Activated CD8-positive, alpha-beta memory T cell treated with anti-CD3 and anti-CD28 coated beads, Interleukin-2, amount 50 U/mL, for 4 hours (primary cell): ENCODE measurements at regions not wholly inside any gene's neighbourhood (a gene's known extent, or its start where the extent isn't known, plus 50 kb on each side); places are given as distances from the start of the nearest gene placed in this dataset.
"Not testable (repeated sequence)": the region's sequence is repeated elsewhere in the genome, so short reads cannot be mapped to it uniquely, and the experiment has no call there.

Experiments
- DNase-seq: peaks from one replicate; pipeline ENCODE4 v3.0.0-alpha.2; 2020

DNA sequence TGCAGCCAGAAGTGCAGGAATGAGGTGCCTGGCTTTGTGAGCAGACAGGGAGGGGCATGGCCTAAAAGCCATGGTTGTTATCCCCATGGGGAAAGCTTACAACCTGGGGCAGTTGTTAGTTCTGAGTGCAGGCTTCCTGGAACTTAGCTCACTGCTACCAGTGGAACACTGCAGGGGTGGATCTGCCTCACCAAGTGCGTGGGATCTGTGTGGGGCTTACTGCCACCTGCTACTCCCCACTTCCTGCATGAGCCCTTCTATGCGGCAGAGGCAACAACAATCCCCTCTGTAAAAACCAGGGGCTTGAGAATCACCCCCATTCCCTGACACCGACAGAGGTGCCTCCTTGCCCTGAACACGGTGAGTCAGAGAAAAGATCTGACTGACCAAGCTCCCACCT lies 174.6 kb downstream of the SPIN4 start:
- not testable (repeated sequence) for DNase-seq

DNA sequence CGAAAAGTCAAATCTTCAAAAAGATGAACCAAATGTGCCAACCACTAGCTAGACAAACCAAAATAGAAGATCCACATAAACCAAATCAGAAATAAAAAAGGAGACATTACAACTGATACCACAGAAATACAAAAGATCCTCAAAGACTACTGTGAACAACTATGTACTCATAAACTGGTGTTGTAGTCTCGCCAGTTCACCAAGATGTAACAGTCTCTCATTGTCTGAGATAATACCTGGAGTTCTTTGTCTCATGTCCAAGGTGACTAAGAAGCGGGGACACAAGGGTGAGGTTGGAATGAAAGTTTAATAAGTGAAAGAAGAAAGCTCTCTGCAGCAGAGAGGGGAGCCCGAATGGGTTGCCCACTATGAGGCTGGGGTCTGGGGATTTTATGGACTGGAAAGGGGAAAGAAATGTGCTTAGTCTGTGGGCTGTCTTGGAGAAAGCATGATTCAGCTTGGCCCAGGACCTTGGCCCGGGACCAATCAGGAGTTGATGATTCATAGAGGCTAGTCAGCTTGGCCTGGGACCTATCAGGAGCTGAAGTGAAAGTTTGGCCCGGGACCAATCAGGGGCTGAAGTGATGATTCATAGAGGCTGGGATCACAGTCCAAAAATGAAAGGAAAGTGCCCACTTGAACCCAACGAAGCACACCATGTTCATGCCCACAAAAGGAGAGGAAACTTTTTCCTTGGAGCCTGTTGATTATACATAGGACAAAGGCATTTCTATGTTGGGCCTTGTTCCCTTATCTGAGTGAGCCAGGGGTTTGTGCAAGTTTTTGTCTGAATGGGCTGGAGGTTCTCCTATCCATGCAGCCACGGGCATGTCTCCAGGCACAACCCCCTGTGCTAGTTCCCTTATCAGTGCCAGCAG lies 177.1 kb downstream of the SPIN4 start:
- not testable (repeated sequence) for DNase-seq

GRCh38 chrX:63169416-63169815 lies 181.7 kb downstream of the SPIN4 start:
- DNase-seq, result not testable (repeated sequence)

DNA sequence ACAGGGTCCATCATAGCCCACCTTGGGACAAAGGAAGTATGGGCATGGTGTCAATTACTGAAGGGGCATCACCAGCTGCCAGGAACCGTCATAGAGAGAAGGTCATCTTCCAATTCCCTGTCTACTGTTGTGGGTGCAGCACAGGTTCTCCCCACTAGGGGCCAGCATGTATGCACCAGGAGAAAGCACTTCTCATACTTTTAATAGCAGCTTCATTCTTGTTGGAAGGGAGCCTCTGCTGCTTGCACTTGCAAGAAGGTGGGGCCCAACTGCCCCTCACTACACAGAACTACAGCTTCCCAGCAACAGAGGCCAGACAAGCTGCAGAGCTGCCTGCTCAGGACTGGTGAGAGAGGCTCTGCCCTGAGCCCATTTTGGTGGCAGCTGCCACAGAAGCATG lies 182.2 kb downstream of the SPIN4 start:
- DNase-seq, result not testable (repeated sequence)

- DNase-seq, result not testable (repeated sequence)
Measured at GRCh38 chrX:63167002-63167401, 184.1 kb downstream of the SPIN4 start.

DNA sequence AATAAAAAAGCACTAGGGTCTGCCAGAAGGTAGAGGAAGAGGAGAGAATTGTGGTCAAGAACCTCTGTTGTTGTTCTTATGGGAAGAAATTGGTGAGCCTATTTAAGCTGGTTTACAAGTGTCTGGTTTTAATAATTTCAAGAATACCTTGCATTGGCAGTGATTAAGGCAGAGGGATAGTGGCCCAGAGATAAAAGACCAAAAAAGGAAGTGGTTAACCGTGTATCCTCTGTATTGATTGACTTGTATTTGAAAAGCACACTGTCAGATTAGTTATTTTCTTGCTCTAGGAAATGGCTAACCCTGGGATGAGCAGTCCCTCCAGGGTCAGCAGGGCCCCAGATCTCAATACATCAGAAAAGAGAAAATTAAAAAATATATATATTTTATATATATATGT lies 190.1 kb downstream of the SPIN4 start:
- DNase-seq, result not testable (repeated sequence)

DNA sequence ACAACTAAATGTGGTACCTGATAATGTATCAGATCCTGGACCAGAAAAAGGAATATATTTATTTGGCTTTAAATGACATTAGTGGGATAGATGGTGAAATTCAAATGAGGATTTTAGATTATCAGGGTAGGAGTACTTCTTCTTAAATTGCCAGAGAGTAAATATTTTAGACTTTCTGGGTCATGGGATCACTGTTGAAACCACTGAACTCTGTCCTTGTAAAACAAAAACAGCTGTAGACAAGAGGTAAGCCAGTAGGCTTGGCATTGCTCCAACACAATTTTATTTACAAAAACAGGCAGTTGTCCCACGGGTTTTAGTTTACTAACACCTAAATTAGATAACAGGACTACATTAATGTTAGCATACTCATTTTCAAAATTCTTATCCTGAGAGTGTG lies 190.8 kb downstream of the SPIN4 start:
- DNase-seq, result not testable (repeated sequence)

DNA sequence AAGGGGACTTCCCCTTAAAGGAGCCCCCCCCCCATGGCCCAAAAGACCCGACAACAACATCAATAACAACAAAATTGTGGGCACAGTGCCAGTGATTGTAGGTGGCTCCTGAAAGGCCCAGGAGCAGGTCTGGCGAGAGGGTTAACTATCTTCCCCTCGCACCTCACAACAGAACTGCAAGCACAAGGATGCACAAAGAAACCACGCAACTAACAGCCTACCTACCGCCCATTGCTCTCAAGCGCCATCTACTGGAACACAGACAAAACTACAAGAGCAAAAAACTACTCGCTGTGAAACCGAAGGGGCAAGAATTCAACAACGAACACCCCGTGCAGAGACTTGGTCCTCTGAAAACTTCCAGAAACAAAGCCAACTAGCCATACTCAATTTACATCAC lies 205.6 kb downstream of the SPIN4 start:
- DNase-seq, result not testable (repeated sequence)

DNA sequence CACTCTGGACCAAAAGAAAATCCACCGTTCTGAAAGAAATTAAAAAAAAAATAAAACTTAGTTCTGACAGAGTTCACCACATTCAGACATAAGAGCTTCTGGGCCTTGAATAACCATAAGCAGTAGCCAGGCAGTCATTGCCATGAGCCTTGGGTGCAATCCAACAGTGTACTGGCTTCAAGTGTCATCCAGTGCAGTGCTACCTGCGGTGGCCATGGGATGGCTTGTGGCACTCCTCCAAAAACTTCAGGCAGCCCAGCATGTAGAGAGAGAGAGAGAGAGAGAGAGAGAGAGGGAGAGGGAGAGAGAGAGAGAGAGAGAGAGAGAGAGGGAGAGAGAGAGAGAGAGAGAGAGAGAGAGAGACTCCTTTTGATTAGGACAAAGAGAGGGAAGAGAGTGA lies 208.5 kb downstream of the SPIN4 start:
- DNase-seq, result not testable (repeated sequence)

DNA sequence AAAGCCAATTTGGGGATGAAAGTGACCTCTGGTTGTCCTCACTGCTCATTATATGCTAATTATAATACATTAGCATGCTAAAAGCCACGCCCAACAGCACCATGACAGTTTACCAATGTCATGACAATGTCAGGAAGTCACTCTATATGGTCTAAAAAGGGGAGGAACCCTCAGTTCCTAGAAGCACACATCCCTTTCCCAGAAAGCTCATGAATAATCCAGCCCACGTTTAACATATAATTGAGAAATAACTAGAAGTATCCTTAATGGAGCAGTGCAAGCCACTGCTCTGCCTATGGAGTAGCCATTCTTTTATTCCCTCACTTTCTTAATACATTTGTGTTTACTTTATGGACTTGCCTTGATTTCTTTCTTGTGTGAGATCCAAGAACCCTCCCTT lies 215.3 kb downstream of the SPIN4 start:
- DNase-seq, result not testable (repeated sequence)

DNA sequence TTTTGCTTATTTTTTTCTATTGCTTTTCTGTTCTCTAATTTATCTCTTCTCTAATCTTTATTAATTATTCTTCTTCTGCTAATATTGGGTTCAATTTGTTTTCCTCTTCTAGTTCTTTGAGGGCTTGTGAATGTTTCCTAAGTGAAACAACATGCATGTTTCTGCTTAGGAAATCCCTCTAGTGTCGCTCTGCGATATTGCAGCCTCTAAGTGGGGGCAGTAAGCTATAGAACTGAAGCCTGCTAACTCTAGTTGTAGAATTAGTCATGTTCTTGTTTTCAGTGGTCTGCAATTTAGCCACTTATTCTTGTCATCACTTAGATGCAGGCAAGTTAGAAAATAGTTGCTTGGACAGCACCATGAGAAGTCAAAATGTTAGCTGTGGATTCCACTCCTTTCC lies 222.6 kb downstream of the SPIN4 start:
- DNase-seq, result peak; percentile 24

- DNase-seq, result no peak
Measured at GRCh38 chrX:63115196-63115595, 235.9 kb downstream of the SPIN4 start.

- no peak for DNase-seq
Measured at GRCh38 chrX:63101879-63102620, 249.1 kb downstream of the SPIN4 start.

DNA sequence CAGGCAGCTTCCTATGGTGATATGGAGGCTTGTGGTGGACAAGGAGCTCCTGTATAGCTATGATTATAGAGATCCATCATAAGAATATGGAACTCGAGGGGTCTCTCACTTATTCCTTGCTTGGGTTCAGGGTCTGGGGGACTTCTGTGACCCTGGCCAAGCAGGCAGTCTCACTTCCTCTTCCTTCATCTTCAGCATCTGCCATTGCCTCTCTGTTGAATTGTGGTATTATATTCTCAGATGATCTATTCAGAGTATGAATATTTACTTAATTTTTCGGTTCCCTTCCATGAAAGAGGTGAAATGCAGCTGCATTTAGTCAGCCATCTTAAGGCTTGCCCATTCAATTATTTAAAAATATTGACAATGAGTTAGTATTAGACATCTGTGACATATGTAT lies 292.9 kb downstream of the SPIN4 start:
- DNase-seq, result no peak

DNA sequence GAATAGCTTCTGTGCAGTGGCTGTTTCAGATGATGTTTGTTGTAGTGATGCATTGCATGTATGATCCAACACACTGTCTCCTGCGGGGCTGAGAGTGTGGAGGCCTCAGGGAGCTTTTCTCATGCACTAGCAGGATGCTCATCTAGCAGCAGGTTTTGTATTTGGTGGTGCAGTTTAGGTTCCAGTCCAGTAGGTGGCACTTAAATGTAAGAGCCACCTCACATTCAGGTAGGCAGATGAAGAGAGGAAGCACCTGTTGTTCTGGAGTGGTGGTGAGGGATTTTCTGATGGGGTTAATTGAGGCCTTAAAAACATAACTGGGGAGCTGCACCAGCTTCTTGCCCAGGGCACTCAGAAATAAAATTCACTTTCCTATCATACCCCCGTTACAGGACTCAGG lies 300.9 kb downstream of the SPIN4 start:
- DNase-seq, result no peak

- DNase-seq, result no peak
Measured at GRCh38 chrX:63032811-63033210, 318.3 kb downstream of the SPIN4 start.

- no peak for DNase-seq
Measured at GRCh38 chrX:63013549-63013948, 337.6 kb downstream of the SPIN4 start.

DNA sequence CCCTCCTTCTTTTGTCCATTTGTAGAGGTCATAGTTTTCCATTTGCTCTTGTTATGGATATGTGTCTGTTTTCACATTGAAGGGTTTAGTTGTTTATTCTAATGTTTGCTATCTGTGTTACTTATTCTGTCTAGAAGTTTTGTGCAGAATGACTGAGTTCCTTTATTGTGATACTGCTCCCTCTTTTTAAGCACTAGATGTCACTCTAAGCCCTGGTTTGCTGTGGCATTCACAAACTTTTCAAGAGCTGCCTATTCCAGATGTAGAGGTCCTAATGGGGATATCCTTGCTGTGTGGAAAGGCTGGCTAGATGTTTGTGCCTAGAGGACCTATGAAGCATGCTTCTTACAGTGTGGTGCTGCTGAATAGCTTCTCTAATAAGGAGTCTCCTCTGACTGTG lies 338.6 kb downstream of the SPIN4 start:
- DNase-seq, result no peak

- not testable (repeated sequence) for DNase-seq
Measured at GRCh38 chrX:63000196-63000595, 350.9 kb downstream of the SPIN4 start.
